ENCODE measurements at regions not wholly inside any gene's neighbourhood (a gene's known extent, or its start where the extent isn't known, plus 50 kb on each side); places are given as distances from the start of the nearest gene placed in this dataset.

GRCh38 chr18:30705943-30706342 lies 336.6 kb downstream of the DSC3 start:
- Histone ChIP-seq H3K36me3 (ENCODE audit: control insufficient read depth, insufficient read depth, low read length) (no peaks in the 10 kb centered on the region), H3K4me3 (ENCODE audit: low read depth, low read length) (no peak overlapping the region), H3K27me3 (ENCODE audit: control insufficient read depth, insufficient read depth, low read length) (no peaks in the 10 kb centered on the region)
- TF ChIP-seq CTCF (IDR thresholded peaks at IDR 0.05; ENCODE audit: insufficient read depth, low read length, poor library complexity, severe bottlenecking) = no peak
- no peak for DNase-seq (ENCODE audit: low read depth)

GRCh38 chr18:30698571-30698970 lies 344.0 kb downstream of the DSC3 start:
- Histone ChIP-seq H3K27me3 (ENCODE audit: control insufficient read depth, insufficient read depth, low read length) (no peaks in the 10 kb centered on the region), H3K36me3 (ENCODE audit: control insufficient read depth, insufficient read depth, low read length) (no peaks in the 10 kb centered on the region), H3K4me3 (ENCODE audit: low read depth, low read length) (no peak overlapping the region)
- no peak for TF ChIP-seq CTCF (IDR thresholded peaks at IDR 0.05; ENCODE audit: insufficient read depth, low read length, poor library complexity, severe bottlenecking)
- DNase-seq (ENCODE audit: low read depth) = no peak

- no peak for DNase-seq (ENCODE audit: low read depth)
- H3K36me3 ChIP-seq (ENCODE audit: control insufficient read depth, insufficient read depth, low read length) = no peaks in the 10 kb centered on the region
- TF ChIP-seq CTCF (IDR thresholded peaks at IDR 0.05; ENCODE audit: insufficient read depth, low read length, poor library complexity, severe bottlenecking) = no peak
- no peak overlapping the region for H3K4me3 ChIP-seq (ENCODE audit: low read depth, low read length)
- H3K27me3 ChIP-seq (ENCODE audit: control insufficient read depth, insufficient read depth, low read length) = no peaks in the 10 kb centered on the region
These were observed 346.3 kb downstream of the DSC3 start for GRCh38 chr18:30696201-30696600.

- H3K36me3 ChIP-seq (ENCODE audit: control insufficient read depth, insufficient read depth, low read length) = no peaks in the 10 kb centered on the region
- no peak for TF ChIP-seq CTCF (IDR thresholded peaks at IDR 0.05; ENCODE audit: insufficient read depth, low read length, poor library complexity, severe bottlenecking)
- H3K27me3 ChIP-seq (ENCODE audit: control insufficient read depth, insufficient read depth, low read length) = no peaks in the 10 kb centered on the region
- no peak for DNase-seq (ENCODE audit: low read depth)
- no peak overlapping the region for H3K4me3 ChIP-seq (ENCODE audit: low read depth, low read length)
These were observed 347.8 kb downstream of the DSC3 start for GRCh38 chr18:30694773-30695172.

- TF ChIP-seq CTCF (IDR thresholded peaks at IDR 0.05; ENCODE audit: insufficient read depth, low read length, poor library complexity, severe bottlenecking) = no peak
- H3K4me3 ChIP-seq (ENCODE audit: low read depth, low read length) = no peak overlapping the region
- no peak for DNase-seq (ENCODE audit: low read depth)
- H3K36me3 ChIP-seq (ENCODE audit: control insufficient read depth, insufficient read depth, low read length) = no peaks in the 10 kb centered on the region
- no peaks in the 10 kb centered on the region for H3K27me3 ChIP-seq (ENCODE audit: control insufficient read depth, insufficient read depth, low read length)
These were observed 353.3 kb downstream of the DSC3 start for GRCh38 chr18:30689216-30689615.

- no peaks in the 10 kb centered on the region for H3K36me3 ChIP-seq (ENCODE audit: control insufficient read depth, insufficient read depth, low read length)
- no peak overlapping the region for H3K4me3 ChIP-seq (ENCODE audit: low read depth, low read length)
- DNase-seq (ENCODE audit: low read depth) = no peak
- no peak for TF ChIP-seq CTCF (IDR thresholded peaks at IDR 0.05; ENCODE audit: insufficient read depth, low read length, poor library complexity, severe bottlenecking)
- no peaks in the 10 kb centered on the region for H3K27me3 ChIP-seq (ENCODE audit: control insufficient read depth, insufficient read depth, low read length)
These were observed 355.0 kb downstream of the DSC3 start for GRCh38 chr18:30687501-30687900.
